GM19328 (cell line): ENCODE measurements at regions not wholly inside any gene's neighbourhood (a gene's known extent, or its start where the extent isn't known, plus 50 kb on each side); places are given as distances from the start of the nearest gene placed in this dataset.
"Not testable (repeated sequence)": the region's sequence is repeated elsewhere in the genome, so short reads cannot be mapped to it uniquely, and the experiment has no call there.

Source experiments
- ATAC-seq: cut with Tn5 transposase; IDR thresholded peaks from one replicate; pipeline ENCODE4 v1.9.1; 2021; ENCODE audit warnings: mild to moderate bottlenecking, moderate library complexity; ENCODE audit not compliant: unreplicated experiment

DNA sequence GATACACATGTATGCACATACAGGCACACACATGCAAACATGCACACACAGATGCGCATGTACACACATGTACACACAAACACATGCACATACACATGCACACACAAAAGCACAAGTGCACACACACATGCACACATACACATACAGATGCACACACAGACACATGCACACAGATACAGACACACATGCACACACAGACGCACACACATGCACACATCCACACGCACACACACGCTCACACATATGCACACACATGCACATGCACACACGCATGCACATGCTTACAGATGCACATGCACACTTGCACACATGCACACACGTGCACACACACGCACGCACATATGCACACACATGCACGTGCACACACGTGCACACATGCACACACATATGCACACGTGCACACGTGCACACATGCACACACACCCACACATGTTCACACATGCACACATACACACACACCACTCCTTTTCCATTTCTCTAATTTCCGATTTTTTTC, 283.8 kb upstream of the FRG2C start:
- no peak for ATAC-seq

- not testable (repeated sequence) for ATAC-seq
Observed at GRCh38 chr3:75384016-75384415, 280.1 kb upstream of the FRG2C start.

DNA sequence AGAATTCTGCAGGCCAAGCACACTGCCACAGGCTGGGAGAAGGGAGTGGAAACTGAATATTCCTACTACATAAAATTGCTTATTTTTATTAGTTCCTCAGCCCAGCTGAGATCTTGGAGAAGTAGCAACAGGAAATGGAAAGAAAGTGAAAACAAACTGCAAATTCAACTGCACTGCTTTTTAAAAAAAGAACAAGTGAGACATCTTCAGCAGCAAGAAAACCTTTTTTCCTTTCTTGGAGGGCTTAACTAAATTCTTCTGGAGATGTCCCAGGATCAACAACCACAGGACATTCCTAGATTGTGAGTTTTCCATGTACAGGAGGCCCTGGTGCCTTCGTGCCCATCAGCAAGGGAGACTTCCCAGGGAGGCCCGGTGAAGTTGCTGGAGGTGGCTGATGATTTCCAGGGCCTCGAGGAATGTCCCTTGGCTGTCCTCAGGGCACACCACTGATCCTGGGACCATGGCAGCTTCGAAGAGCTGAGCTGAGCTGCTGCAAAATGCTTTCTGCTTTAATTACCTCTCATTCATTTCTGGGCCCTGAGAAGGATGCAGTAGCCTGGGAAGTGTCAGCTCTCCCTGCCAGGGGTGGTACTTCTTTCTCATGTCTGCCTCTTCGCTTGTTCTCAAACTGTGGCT, 275.5 kb upstream of the FRG2C start:
- not testable (repeated sequence) for ATAC-seq

DNA sequence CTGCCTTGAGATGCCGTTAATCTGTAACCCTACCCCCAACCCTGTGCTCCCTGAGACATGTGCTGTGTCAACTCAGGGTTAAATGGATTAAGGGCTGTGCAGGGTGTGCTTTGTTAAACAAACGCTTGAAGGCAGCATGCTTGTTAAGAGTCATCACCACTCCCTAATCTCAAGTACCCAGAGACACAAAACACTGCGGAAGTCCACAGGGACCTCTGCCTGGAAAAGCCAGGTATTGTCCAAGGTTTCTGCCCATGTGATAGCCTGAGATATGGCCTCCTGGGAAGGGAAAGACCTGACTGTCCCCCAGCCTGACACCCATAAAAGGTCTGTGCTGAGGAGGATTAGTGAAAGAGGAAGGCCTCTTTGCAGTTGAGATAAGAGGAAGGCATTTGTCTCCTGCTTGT, 270.8 kb upstream of the FRG2C start:
- not testable (repeated sequence) for ATAC-seq

- ATAC-seq: not testable (repeated sequence)
Observed at GRCh38 chr3:75394102-75394501, 270.0 kb upstream of the FRG2C start.

- not testable (repeated sequence) for ATAC-seq
Observed at GRCh38 chr3:75394562-75395360, 269.4 kb upstream of the FRG2C start.

DNA sequence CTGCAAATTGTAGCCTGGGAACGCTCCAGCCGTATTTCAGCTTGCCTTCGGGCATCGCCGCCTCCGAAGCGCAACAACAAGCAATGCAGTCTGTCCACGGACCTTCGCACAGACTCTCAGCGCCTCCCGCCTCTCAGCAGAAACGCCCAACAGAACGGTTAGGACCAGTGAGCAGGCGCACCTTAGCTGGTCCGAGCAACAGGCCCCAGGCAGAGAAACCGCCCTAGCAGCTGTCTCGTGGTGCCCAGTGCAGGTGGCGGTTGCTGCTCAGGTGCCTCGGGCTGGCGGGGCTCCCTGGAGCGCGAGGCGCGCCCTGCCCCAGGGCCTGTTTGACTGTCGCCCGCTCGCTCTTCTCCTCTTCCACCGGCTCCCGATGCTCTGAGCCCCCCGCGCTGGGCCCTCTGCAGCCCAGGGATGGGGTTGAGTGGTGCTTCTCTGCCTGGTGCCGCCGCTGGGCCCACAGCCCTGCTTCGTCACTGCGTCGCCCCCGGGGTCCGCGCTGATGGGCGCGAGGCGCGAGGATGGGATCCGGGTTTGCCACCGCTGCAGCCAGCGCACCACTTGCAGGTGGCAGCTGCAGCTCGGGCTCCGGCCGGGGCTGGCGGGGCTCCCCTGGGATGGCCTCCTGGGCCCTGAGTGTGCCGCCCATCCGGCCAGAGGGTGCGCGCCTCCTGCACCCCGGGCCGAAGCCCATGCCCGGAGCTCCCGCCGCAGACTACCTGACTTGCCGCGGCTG, 268.4 kb upstream of the FRG2C start:
- ATAC-seq: no peak

DNA sequence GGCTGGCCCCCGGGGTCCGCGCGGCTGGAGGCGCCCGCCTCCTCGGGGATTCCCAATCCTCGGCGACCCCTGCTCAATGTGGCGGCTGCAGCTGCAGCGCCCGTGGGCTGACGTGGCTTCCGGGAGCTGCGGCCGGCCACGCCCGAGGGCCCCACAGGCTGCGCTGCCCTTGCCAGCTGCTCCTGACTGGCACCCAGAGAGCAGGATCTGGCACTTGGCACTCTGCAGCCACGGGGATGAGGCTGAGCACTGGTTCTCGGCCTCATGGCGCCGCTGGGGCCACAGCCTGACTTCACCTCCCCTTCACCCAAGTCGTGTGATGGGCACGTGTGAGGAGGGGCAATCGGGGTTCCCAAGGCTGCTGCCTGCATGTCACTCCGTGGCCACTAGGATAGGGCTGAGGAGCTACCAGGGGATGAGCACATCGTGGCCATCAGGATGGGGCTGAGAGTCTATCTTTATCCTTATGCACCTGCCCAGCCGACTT, 267.8 kb upstream of the FRG2C start:
- no peak for ATAC-seq

DNA sequence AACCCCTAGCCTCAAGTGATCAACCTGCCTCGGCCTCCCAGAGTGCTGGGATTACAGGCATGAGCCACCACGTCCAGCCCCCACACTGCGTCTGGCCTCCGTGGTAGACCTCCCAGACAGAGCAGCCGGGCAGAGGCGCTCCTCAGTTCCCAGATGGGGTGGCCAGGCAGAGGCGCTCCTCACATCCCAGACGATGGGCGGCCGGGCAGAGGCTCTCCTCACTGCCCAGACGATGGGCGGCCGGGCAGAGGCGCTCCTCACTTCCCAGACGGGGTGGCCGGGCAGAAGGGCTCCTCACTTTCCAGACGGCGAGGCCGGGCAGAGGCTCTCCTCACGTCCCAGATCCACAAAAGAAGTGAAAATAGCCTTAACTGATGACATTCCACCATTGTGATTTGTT, 266.6 kb upstream of the FRG2C start:
- not testable (repeated sequence) for ATAC-seq

- ATAC-seq: not testable (repeated sequence)
Observed at GRCh38 chr3:75422101-75422945, 241.8 kb upstream of the FRG2C start.

DNA sequence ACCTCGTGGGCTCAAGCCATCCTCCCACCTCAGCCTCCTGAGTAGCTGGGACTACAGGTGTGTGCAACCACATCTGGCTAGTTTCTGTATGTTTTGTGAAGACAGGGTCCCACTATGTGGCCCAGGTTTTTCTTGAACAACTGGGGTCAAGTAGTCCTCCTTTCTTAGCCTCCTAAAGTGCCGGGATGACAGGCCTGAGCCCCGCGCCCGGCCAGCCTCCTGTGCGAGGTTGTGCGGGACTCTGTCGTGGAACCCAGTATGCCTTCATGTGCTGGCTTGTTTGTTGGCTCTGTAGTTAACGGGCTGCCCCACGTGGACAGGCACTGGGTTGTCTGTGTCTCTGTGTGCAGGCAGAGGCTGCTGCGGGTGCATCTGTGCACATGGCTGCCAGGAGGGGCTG, 238.7 kb upstream of the FRG2C start:
- ATAC-seq: not testable (repeated sequence)

GRCh38 chr3:75427486-75427885, 236.6 kb upstream of the FRG2C start:
- ATAC-seq: not testable (repeated sequence)

- ATAC-seq: not testable (repeated sequence)
Observed at GRCh38 chr3:75427906-75428305, 236.2 kb upstream of the FRG2C start.

- not testable (repeated sequence) for ATAC-seq
Observed at GRCh38 chr3:75429561-75430220, 234.4 kb upstream of the FRG2C start.

DNA sequence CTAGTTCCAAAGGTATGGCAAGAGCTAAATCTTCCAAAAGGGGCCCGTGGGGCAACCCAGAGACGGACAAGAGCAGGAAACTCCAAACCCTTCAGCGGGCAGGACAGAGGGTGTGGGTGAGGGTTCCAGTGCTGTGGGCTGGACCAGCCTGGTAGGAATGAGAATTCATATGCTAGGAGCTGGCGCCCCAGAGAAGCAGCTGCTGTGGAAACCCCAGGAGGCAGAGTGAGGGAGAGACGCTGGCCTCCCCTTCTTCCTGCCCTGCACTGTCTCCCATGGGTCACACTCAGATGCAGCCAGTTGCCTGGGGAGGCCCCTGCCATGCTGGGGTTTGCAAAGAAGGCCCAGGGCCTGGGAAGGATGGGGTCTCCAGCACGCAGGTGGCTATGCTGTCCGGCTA, 233.7 kb upstream of the FRG2C start:
- not testable (repeated sequence) for ATAC-seq

- ATAC-seq: not testable (repeated sequence)
Observed at GRCh38 chr3:75431120-75431519, 233.0 kb upstream of the FRG2C start.

GRCh38 chr3:75432466-75432865, 231.7 kb upstream of the FRG2C start:
- ATAC-seq: not testable (repeated sequence)

- ATAC-seq: not testable (repeated sequence)
Observed at GRCh38 chr3:75432885-75433284, 231.2 kb upstream of the FRG2C start.

DNA sequence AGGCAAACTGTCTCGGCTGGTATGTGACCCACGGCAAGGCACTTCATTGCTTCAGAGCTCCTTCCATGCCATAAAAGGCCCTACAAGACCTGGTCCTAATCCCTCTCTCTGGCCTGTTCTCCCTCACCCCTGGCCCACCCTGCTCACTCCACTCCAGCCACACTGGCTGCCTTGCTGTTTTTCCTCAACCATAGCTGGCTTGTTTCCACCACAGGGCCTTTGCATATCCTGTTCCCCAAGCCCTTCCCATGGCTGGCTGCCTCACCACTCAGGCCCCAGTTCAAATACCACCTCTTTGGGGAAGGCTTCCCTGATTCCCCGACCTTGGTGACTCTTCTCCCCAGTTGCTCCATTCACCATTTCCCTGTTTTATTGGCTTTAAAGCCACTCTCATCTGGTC, 230.8 kb upstream of the FRG2C start:
- not testable (repeated sequence) for ATAC-seq
